Sigmoid colon (tissue), 4 donors: ENCODE measurements at regions not wholly inside any gene's neighbourhood (a gene's known extent, or its start where the extent isn't known, plus 50 kb on each side); places are given as distances from the start of the nearest gene placed in this dataset.

Experiments
- CTCF ChIP-seq, 4 experiments: fragments of 450-650 bp in 3 of 4; fragments of 200-600 bp in 1 of 4; IDR thresholded peaks; one replicate each; pipeline ENCODE4 v1.5.1; 2016 to 2019; ENCODE audit warnings: antibody characterized with exemption in 4 of 4, mild to moderate bottlenecking in 3 of 4, moderate library complexity in 2 of 4
- POLR2AphosphoS5 ChIP-seq, 4 donors: sonication (generic); formaldehyde crosslinking; IDR thresholded peaks; one replicate each; pipeline ENCODE4 v1.6.1; 2017; ENCODE audit warnings: antibody characterized with exemption in 4 of 4

GRCh38 chr2:5562426-5562825 lies 129.8 kb upstream of the SOX11 start:
- no peak for TF ChIP-seq CTCF (IDR thresholded peaks at IDR 0.05)
- no peak for TF ChIP-seq POLR2AphosphoS5 (IDR thresholded peaks at IDR 0.05)
